Fibroblast of pulmonary artery (primary cell): ENCODE measurements at regions not wholly inside any gene's neighbourhood (a gene's known extent, or its start where the extent isn't known, plus 50 kb on each side); places are given as distances from the start of the nearest gene placed in this dataset.

Experiments used
- DNase-seq: peaks from one replicate; pipeline ENCODE4 v3.0.0-alpha.2; 2010; ENCODE audit warnings: low read depth
- H3K4me3 ChIP-seq: replicated peaks from 2 replicates; pipeline ENCODE4 v1.5.1; 2011; ENCODE audit warnings: low read depth, mild to moderate bottlenecking, control low read depth, low read length, moderate library complexity
- CTCF ChIP-seq: IDR thresholded peaks from 2 replicates; pipeline ENCODE4 v1.5.1; 2011; ENCODE audit warnings: mild to moderate bottlenecking, control low read depth, low read length, inconsistent platforms; ENCODE audit errors: missing control alignments

- no peak for TF ChIP-seq CTCF
- no peak overlapping the region for H3K4me3 ChIP-seq
- no peak for DNase-seq
Observed at GRCh38 chr5:120738568-120738967, 274.5 kb downstream of the PRR16 start.

- no peak overlapping the region for H3K4me3 ChIP-seq
- no peak for DNase-seq
- no peak for TF ChIP-seq CTCF
Observed at GRCh38 chr5:120740989-120741388, 276.9 kb downstream of the PRR16 start.

- H3K4me3 ChIP-seq: no peak overlapping the region
- DNase-seq: no peak
- no peak for TF ChIP-seq CTCF
Observed at GRCh38 chr5:120748474-120748873, 284.4 kb downstream of the PRR16 start.

- no peak for TF ChIP-seq CTCF
- no peak for DNase-seq
- no peak overlapping the region for H3K4me3 ChIP-seq
Observed at GRCh38 chr5:120749737-120750136, 285.6 kb downstream of the PRR16 start.

GRCh38 chr5:120759587-120759986 is 295.5 kb downstream of the PRR16 start:
- no peak overlapping the region for H3K4me3 ChIP-seq
- TF ChIP-seq CTCF: no peak
- DNase-seq: no peak

- TF ChIP-seq CTCF: no peak
- DNase-seq: no peak
- no peak overlapping the region for H3K4me3 ChIP-seq
Observed at GRCh38 chr5:120761986-120762385, 297.9 kb downstream of the PRR16 start.

- TF ChIP-seq CTCF: no peak
- peak; percentile 6 for DNase-seq
- no peak overlapping the region for H3K4me3 ChIP-seq
Observed at GRCh38 chr5:120765189-120765588, 301.1 kb downstream of the PRR16 start.
